Testis (tissue), 2 donors: ENCODE measurements at regions not wholly inside any gene's neighbourhood (a gene's known extent, or its start where the extent isn't known, plus 50 kb on each side); places are given as distances from the start of the nearest gene placed in this dataset.

ENCODE experiments used
- POLR2A ChIP-seq: fragments of 450-650 bp; IDR thresholded peaks from one replicate; pipeline ENCODE4 v1.6.1; 2017; ENCODE audit warnings: antibody characterized with exemption, mild to moderate bottlenecking, moderate library complexity
- TF ChIP-seq, protein P1 (sequence below), 3 experiments: fragments of 450-650 bp in 2 of 3; fragments of 200-600 bp in 1 of 3; sonication (generic) in 1 of 3; IDR thresholded peaks; one replicate each; pipeline ENCODE4 v1.5.1; 2016 to 2019; ENCODE audit warnings: antibody characterized with exemption in 3 of 3, mild to moderate bottlenecking in 2 of 3, moderate library complexity in 1 of 3

DNA sequence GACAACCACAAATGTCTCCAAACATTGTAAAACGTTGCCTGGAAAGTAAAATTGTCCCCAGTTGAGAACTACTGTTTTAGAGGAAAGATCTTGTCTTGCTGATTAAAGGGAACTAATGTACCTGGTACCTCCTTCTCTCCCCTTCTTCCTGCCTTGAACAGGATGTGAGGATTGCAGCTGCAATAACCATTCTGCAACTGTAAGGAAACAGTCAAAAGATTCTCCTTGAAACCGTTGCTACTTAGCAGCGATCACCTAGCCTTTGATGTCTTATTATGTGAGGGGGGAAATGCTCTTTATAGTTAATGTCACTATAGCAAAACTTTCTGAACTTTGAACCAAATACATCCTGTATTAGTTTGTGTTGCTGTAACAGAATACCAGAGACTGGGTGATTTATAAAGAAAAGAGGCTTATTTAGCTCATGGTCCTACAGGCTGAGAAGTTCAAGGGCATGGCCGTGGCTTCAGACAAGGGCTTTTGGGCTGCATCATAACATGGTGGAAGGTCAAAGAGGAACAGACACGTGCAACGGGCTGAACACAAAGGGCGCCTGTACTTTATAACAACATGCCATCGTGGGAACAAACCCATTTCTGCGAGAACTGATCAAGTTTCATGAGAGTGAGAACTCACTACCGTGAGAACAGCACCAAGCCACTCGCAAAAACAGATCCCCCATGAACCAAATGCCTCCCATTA, 54.2 kb upstream of the PARD3 start:
- TF ChIP-seq POLR2A: no peak
- TF ChIP-seq, protein P1, sequence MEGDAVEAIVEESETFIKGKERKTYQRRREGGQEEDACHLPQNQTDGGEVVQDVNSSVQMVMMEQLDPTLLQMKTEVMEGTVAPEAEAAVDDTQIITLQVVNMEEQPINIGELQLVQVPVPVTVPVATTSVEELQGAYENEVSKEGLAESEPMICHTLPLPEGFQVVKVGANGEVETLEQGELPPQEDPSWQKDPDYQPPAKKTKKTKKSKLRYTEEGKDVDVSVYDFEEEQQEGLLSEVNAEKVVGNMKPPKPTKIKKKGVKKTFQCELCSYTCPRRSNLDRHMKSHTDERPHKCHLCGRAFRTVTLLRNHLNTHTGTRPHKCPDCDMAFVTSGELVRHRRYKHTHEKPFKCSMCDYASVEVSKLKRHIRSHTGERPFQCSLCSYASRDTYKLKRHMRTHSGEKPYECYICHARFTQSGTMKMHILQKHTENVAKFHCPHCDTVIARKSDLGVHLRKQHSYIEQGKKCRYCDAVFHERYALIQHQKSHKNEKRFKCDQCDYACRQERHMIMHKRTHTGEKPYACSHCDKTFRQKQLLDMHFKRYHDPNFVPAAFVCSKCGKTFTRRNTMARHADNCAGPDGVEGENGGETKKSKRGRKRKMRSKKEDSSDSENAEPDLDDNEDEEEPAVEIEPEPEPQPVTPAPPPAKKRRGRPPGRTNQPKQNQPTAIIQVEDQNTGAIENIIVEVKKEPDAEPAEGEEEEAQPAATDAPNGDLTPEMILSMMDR (IDR thresholded peaks at IDR 0.05): no peak
